H1 (cell line): ENCODE measurements at regions not wholly inside any gene's neighbourhood (a gene's known extent, or its start where the extent isn't known, plus 50 kb on each side); places are given as distances from the start of the nearest gene placed in this dataset.

Source experiments
- CHD2 ChIP-seq: IDR thresholded peaks from 2 replicates; pipeline ENCODE4 v1.6.1; 2012; ENCODE audit warnings: low read length, improper control_type of control experiment
- EP300 ChIP-seq, 2 experiments: IDR thresholded peaks; 1 replicate in 1 of 2; 2 replicates in 1 of 2; pipeline ENCODE4 v1.6.1; 2011 to 2012; ENCODE audit warnings: low read depth in 2 of 2, low read length in 2 of 2, mild to moderate bottlenecking in 2 of 2, borderline replicate concordance in 1 of 2, inconsistent platforms in 1 of 2, moderate library complexity in 1 of 2
- GTF2F1 ChIP-seq: IDR thresholded peaks from 2 replicates; pipeline ENCODE4 v1.6.1; 2012; ENCODE audit warnings: low read depth, low read length, improper control_type of control experiment, borderline replicate concordance
- KDM1A ChIP-seq: fragments of 200-600, 300-600 bp; sonication (generic); IDR thresholded peaks from 2 replicates; pipeline ENCODE4 v1.7.1; 2016; ENCODE audit warnings: mild to moderate bottlenecking, low read length, borderline replicate concordance
- POLR2AphosphoS5 ChIP-seq: IDR thresholded peaks from 2 replicates; pipeline ENCODE4 v1.6.1; 2011; ENCODE audit warnings: low read depth, low read length
- SIRT6 ChIP-seq: IDR thresholded peaks from one replicate; pipeline ENCODE4 v1.7.1; 2012; ENCODE audit warnings: low read length, inconsistent platforms
- SP4 ChIP-seq: IDR thresholded peaks from 2 replicates; pipeline ENCODE4 v1.6.1; 2012; ENCODE audit warnings: low read length, inconsistent platforms
- TF ChIP-seq, protein P1 (sequence below): IDR thresholded peaks from 2 replicates; pipeline ENCODE4 v1.6.1; 2012; ENCODE audit warnings: inconsistent platforms
- TF ChIP-seq, protein P2 (sequence below), 3 experiments: IDR thresholded peaks; 1 replicate in 2 of 3; 2 replicates in 1 of 3; pipeline versions ENCODE4 v1.5.1 to v1.6.1; 2011; ENCODE audit warnings: low read length in 3 of 3, mild to moderate bottlenecking in 3 of 3, inconsistent platforms in 2 of 3, low read depth in 1 of 3, moderate library complexity in 1 of 3; ENCODE audit not compliant: insufficient read depth in 1 of 3; ENCODE audit errors: control extremely low read depth in 1 of 3

DNA sequence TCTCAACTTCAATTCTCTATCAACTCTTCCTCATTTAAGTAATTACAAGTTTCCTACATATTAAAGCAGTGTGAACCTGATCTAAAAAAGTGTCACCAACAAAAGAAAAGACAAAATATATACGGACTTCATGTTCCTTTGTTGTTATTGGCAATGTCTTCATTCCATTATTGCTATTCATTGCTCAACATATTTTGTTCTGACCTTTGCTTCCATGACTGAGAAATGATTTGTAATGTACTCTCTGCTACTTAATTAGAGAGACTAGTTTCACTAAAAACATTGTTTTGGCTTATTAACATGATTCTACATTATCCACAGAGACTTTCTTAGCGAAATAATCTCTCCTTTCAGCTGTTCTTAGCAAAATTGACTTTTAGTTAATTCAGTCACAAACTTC lies 657.2 kb upstream of the ROBO1 start (continued):
- TF ChIP-seq, protein P1, sequence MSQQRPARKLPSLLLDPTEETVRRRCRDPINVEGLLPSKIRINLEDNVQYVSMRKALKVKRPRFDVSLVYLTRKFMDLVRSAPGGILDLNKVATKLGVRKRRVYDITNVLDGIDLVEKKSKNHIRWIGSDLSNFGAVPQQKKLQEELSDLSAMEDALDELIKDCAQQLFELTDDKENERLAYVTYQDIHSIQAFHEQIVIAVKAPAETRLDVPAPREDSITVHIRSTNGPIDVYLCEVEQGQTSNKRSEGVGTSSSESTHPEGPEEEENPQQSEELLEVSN: no peak
- TF ChIP-seq SIRT6 (no peak), GTF2F1 (no peak), POLR2AphosphoS5 (no peak), SP4 (no peak), EP300 (IDR thresholded peaks at IDR 0.05; ENCODE audit: borderline replicate concordance in 1 of 2, low read depth in 2 of 2, low read length in 2 of 2) (no peak), CHD2 (no peak), KDM1A (no peak)
- TF ChIP-seq, protein P2, sequence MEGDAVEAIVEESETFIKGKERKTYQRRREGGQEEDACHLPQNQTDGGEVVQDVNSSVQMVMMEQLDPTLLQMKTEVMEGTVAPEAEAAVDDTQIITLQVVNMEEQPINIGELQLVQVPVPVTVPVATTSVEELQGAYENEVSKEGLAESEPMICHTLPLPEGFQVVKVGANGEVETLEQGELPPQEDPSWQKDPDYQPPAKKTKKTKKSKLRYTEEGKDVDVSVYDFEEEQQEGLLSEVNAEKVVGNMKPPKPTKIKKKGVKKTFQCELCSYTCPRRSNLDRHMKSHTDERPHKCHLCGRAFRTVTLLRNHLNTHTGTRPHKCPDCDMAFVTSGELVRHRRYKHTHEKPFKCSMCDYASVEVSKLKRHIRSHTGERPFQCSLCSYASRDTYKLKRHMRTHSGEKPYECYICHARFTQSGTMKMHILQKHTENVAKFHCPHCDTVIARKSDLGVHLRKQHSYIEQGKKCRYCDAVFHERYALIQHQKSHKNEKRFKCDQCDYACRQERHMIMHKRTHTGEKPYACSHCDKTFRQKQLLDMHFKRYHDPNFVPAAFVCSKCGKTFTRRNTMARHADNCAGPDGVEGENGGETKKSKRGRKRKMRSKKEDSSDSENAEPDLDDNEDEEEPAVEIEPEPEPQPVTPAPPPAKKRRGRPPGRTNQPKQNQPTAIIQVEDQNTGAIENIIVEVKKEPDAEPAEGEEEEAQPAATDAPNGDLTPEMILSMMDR (IDR thresholded peaks at IDR 0.05; ENCODE audit: control extremely low read depth in 1 of 3, insufficient read depth in 1 of 3, low read depth in 1 of 3, low read length in 3 of 3): no peak
